K562 (cell line): ENCODE measurements at regions not wholly inside any gene's neighbourhood (a gene's known extent, or its start where the extent isn't known, plus 50 kb on each side); places are given as distances from the start of the nearest gene placed in this dataset.

Source experiments
- CHD7 ChIP-seq: fragments of 200-600 bp; sonication (generic); IDR thresholded peaks from one replicate; pipeline ENCODE4 v1.6.1; 2012; ENCODE audit warnings: mild to moderate bottlenecking, low read depth, low read length, inconsistent platforms
- EHMT2 ChIP-seq: fragments of 450-650 bp; IDR thresholded peaks from 2 replicates; pipeline ENCODE4 v1.6.1; 2018; ENCODE audit warnings: antibody characterized with exemption
- FOXP4 ChIP-seq: sonication (generic); formaldehyde crosslinking; IDR thresholded peaks from 2 replicates; pipeline ENCODE4 v1.8.0; 2022; ENCODE audit warnings: mild to moderate bottlenecking, missing genetic modification reagents, borderline replicate concordance
- SIRT6 ChIP-seq: IDR thresholded peaks from one replicate; pipeline ENCODE4 v1.6.1; 2012; ENCODE audit warnings: low read depth, mild to moderate bottlenecking, control low read depth, inconsistent platforms, low read length, moderate library complexity
- TBL1XR1 ChIP-seq, 2 experiments: IDR thresholded peaks; 2 replicates each; pipeline ENCODE4 v1.6.1; 2012; ENCODE audit warnings: improper control_type of control experiment in 2 of 2, low read length in 2 of 2, mild to moderate bottlenecking in 1 of 2
- ZNF445 ChIP-seq: fragments of 250-450 bp; sonication (Bioruptor Pico); IDR thresholded peaks from 2 replicates; pipeline ENCODE4 v1.4.0; 2020; ENCODE audit warnings: low read depth, mild to moderate bottlenecking, moderate library complexity
- ZNF639 ChIP-seq, 2 experiments: fragments of 200-800 bp in 1 of 2; sonication (Bioruptor generic) in 1 of 2; sonication (generic) in 1 of 2; formaldehyde crosslinking in 1 of 2; IDR thresholded peaks in 1 of 2; conservative IDR thresholded peaks in 1 of 2; 2 replicates each; pipeline versions ENCODE4 v1.5.0 to v1.6.1; 2016 to 2020; ENCODE audit warnings: missing compliant biosample characterization in 1 of 2, missing genetic modification characterization in 1 of 2, missing genetic modification reagents in 1 of 2
- ZNF766 ChIP-seq: fragments of 200-800 bp; sonication (Bioruptor generic); conservative IDR thresholded peaks from 2 replicates; pipeline ENCODE4 v1.6.1; 2016; ENCODE audit warnings: missing genetic modification characterization, missing compliant biosample characterization

DNA sequence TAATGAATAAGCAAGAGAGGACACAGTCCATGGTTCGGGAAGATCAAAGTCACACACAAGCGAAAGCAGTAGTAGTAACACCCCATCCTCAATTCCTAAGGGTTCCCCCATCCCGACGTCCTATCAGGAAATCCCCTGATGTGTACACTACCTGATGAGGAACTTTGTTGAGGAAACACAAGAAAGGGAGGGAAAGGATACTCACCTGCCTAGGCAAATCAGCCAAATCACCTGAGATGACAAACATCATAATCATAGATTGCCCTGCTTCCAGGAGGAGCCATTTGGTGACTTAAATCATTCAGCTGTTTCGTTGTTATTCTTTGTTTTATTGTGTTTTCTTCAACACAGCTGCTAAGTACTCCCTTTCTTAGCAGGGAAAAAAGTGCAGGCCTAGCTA is 55.5 kb upstream of the SPOPL start (continued):
- TF ChIP-seq CHD7 (no peak), TBL1XR1 (IDR thresholded peaks at IDR 0.05; ENCODE audit: low read length in 2 of 2) (no peak), ZNF639 (CRISPR knock-in tag; conservative IDR thresholded peaks at IDR 0.05 in 1 of 2, IDR thresholded peaks at IDR 0.05 in 1 of 2) (no peak), EHMT2 (no peak), SIRT6 (no peak), ZNF445 (CRISPR knock-in tag) (no peak), FOXP4 (CRISPR knock-in tag) (no peak), ZNF766 (CRISPR knock-in tag) (no peak)
